ENCODE measurements at regions not wholly inside any gene's neighbourhood (a gene's known extent, or its start where the extent isn't known, plus 50 kb on each side); places are given as distances from the start of the nearest gene placed in this dataset.

GRCh38 chr6:8588176-8588575 lies 152.8 kb upstream of the SLC35B3 start:
- BruUV-seq (replicated peaks), result no TSS peak
- no peaks in the 10 kb centered on the region for H3K9me3 ChIP-seq (ENCODE audit: control insufficient read depth, insufficient read depth, low read depth, low read length)
- DNase-seq (ENCODE audit: low read depth, low spot score) (no peak), ATAC-seq (no peak)
- ChIA-PET CTCF (no interaction called here), POLR2A (no interaction called here)
- TF ChIP-seq REST (IDR thresholded peaks at IDR 0.05; ENCODE audit: insufficient read depth in 1 of 2, low read depth in 2 of 2, low read length in 1 of 2), result no peak
- no peak for TF ChIP-seq TCF7L2 (IDR thresholded peaks at IDR 0.05; ENCODE audit: low read depth, low read length)
- TF ChIP-seq, protein P1, sequence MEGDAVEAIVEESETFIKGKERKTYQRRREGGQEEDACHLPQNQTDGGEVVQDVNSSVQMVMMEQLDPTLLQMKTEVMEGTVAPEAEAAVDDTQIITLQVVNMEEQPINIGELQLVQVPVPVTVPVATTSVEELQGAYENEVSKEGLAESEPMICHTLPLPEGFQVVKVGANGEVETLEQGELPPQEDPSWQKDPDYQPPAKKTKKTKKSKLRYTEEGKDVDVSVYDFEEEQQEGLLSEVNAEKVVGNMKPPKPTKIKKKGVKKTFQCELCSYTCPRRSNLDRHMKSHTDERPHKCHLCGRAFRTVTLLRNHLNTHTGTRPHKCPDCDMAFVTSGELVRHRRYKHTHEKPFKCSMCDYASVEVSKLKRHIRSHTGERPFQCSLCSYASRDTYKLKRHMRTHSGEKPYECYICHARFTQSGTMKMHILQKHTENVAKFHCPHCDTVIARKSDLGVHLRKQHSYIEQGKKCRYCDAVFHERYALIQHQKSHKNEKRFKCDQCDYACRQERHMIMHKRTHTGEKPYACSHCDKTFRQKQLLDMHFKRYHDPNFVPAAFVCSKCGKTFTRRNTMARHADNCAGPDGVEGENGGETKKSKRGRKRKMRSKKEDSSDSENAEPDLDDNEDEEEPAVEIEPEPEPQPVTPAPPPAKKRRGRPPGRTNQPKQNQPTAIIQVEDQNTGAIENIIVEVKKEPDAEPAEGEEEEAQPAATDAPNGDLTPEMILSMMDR (IDR thresholded peaks at IDR 0.05), result no peak
- no peaks in the 10 kb centered on the region for H3K36me3 ChIP-seq (ENCODE audit: control insufficient read depth, insufficient read depth, low read length)
- no peak overlapping the region for H3K27ac ChIP-seq (ENCODE audit: low read length)
- H3K4me1 ChIP-seq (ENCODE audit: control insufficient read depth, insufficient read depth, low read length), result no peaks in the 10 kb centered on the region
- H3K4me3 ChIP-seq (ENCODE audit: low read depth in 2 of 2, low read length in 2 of 2), result no peak overlapping the region
- in situ Hi-C loops (cut with HindIII; ENCODE audit: low pct_unique_long_range_greater_than_20kb, low sequenced_read_pairs), result no loop called here
- intact Hi-C loops (cut with micrococcal nuclease; ENCODE audit: unreplicated experiment), result no loop called here
- H3K27me3 ChIP-seq (ENCODE audit: control insufficient read depth, insufficient read depth, low read length), result no peaks in the 10 kb centered on the region

DNA sequence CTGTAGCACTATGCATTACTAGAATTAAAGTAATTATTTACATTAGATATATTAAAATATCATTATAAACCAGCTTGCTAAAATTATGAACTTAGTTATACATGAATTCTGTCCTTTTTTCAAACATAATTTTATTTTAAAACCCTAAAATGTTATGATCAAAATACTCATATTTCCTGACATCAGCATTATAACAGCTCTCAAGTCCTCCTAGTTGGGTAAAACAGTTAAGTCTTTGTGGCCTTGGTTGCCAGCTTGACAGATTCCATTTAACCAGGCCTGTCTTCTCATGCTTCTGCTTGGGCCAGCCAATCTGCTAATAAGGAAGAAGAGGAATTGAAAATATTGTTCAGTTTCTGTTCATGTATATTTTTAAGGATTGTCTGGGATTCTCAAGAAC lies 147.9 kb upstream of the SLC35B3 start:
- BruUV-seq (replicated peaks), result no TSS peak
- Histone ChIP-seq H3K36me3 (ENCODE audit: control insufficient read depth, insufficient read depth, low read length) (no peaks in the 10 kb centered on the region), H3K27ac (ENCODE audit: low read length) (no peak overlapping the region), H3K9me3 (ENCODE audit: control insufficient read depth, insufficient read depth, low read depth, low read length) (no peaks in the 10 kb centered on the region), H3K27me3 (ENCODE audit: control insufficient read depth, insufficient read depth, low read length) (no peaks in the 10 kb centered on the region), H3K4me1 (ENCODE audit: control insufficient read depth, insufficient read depth, low read length) (no peaks in the 10 kb centered on the region), H3K4me3 (ENCODE audit: low read depth in 2 of 2, low read length in 2 of 2) (no peak overlapping the region)
- intact Hi-C loops (cut with micrococcal nuclease; ENCODE audit: unreplicated experiment) (no loop called here), in situ Hi-C loops (cut with HindIII; ENCODE audit: low pct_unique_long_range_greater_than_20kb, low sequenced_read_pairs) (no loop called here)
- ChIA-PET CTCF (no interaction called here), POLR2A (interaction anchor here (0.6 kb wide), 1 partner anchor 44 kb away, joined by 3 read pairs; no protein-coding TSS in a partner anchor)
- ATAC-seq (no peak), DNase-seq (ENCODE audit: low read depth, low spot score) (no peak)
- no peak for TF ChIP-seq SIN3A (IDR thresholded peaks at IDR 0.05; ENCODE audit: borderline replicate concordance, insufficient read depth, low read depth, low read length)
- no peak for TF ChIP-seq REST (IDR thresholded peaks at IDR 0.05; ENCODE audit: insufficient read depth in 1 of 2, low read depth in 2 of 2, low read length in 1 of 2)
- no peak for TF ChIP-seq TCF7L2 (IDR thresholded peaks at IDR 0.05; ENCODE audit: low read depth, low read length)
- TF ChIP-seq POLR2AphosphoS5 (IDR thresholded peaks at IDR 0.05; ENCODE audit: low read depth, low read length), result no peak
- TF ChIP-seq, protein P1 (IDR thresholded peaks at IDR 0.05), result no peak

All from Panc1 (cell line).